H1 (cell line): ENCODE measurements at regions not wholly inside any gene's neighbourhood (a gene's known extent, or its start where the extent isn't known, plus 50 kb on each side); places are given as distances from the start of the nearest gene placed in this dataset.

Experiments used
- CTCF ChIA-PET: fragments of 300-600 bp; sonication (Branson Sonifier 250); formaldehyde crosslinking; loops from one replicate; lab custom pipeline; 2021; ENCODE audit not compliant: partially characterized antibody; lab: Charles Lee
- POLR2A ChIA-PET: fragments of 300-600 bp; sonication (Branson Sonifier 250); formaldehyde crosslinking; loops from one replicate; lab custom pipeline; 2021; ENCODE audit warnings: inconsistent platforms; ENCODE audit not compliant: partially characterized antibody; lab: Charles Lee
- DNase-seq, 2 experiments: peaks; one replicate each; pipeline versions ENCODE4 v3.0.0 to v3.0.0-alpha.2; 2010 to 2022; ENCODE audit warnings: low spot score in 2 of 2, low read depth in 1 of 2, mixed read lengths in 1 of 2
- FAIRE-seq: peaks from 2 replicates; lab custom pipeline; 2011; peaks lifted over from hg19 to GRCh38; lab: Jason Lieb, UNC
- H2AFZ ChIP-seq: 2 replicates; pipeline ENCODE4 v1.8.1; 2012; ENCODE audit warnings: low read length, inconsistent platforms
- H2AK5ac ChIP-seq: 2 replicates; pipeline ENCODE4 v1.6.1; 2013; ENCODE audit warnings: low read depth, low read length
- H2BK120ac ChIP-seq: replicated peaks from 2 replicates; pipeline ENCODE3; 2013; ENCODE audit warnings: low read depth, low read length, inconsistent platforms
- H2BK12ac ChIP-seq: 2 replicates; pipeline ENCODE4 v1.6.1; 2013; ENCODE audit warnings: low read depth, low read length
- H2BK15ac ChIP-seq: 2 replicates; pipeline ENCODE4 v1.6.1; 2013; ENCODE audit warnings: low read length
- H2BK20ac ChIP-seq: 2 replicates; pipeline ENCODE4 v1.6.1; 2013; ENCODE audit warnings: low read length
- H2BK5ac ChIP-seq: 2 replicates; pipeline ENCODE4 v1.6.1; 2013; ENCODE audit warnings: low read depth, low read length
- H3K14ac ChIP-seq: 2 replicates; pipeline ENCODE4 v1.6.1; 2013; ENCODE audit warnings: inconsistent platforms; ENCODE audit not compliant: insufficient read length
- H3K18ac ChIP-seq: 2 replicates; pipeline ENCODE4 v1.6.1; 2013; ENCODE audit warnings: low read length; ENCODE audit errors: extremely low read depth
- H3K23ac ChIP-seq: 2 replicates; pipeline ENCODE4 v1.6.1; 2013; ENCODE audit warnings: inconsistent platforms; ENCODE audit not compliant: insufficient read length
- H3K23me2 ChIP-seq: 2 replicates; pipeline ENCODE4 v1.6.1; 2013; ENCODE audit warnings: low read depth, low read length
- H3K27ac ChIP-seq: 2 replicates; pipeline ENCODE4 v1.6.1; 2011; ENCODE audit warnings: low read depth, low read length, inconsistent platforms
- H3K27me3 ChIP-seq, 4 experiments: replicated peaks in 1 of 4; 1 replicate in 1 of 4; 2 replicates in 3 of 4; pipeline versions ENCODE4 v1.6.1 to v1.8.1; 2011 to 2013; ENCODE audit warnings: low read length in 3 of 4, mild to moderate bottlenecking in 3 of 4, inconsistent platforms in 2 of 4, mixed read lengths in 2 of 4, moderate library complexity in 1 of 4; ENCODE audit not compliant: control insufficient read depth in 3 of 4, insufficient read depth in 3 of 4; ENCODE audit errors: extremely low read depth in 1 of 4
- H3K36me3 ChIP-seq, 4 experiments: 2 replicates each; pipeline versions ENCODE4 v1.6.1 to v1.8.1; 2011 to 2013; ENCODE audit warnings: mild to moderate bottlenecking in 4 of 4, low read length in 3 of 4, moderate library complexity in 2 of 4, control low read depth in 1 of 4, inconsistent platforms in 1 of 4; ENCODE audit not compliant: insufficient read depth in 4 of 4, control insufficient read depth in 2 of 4
- H3K4ac ChIP-seq: replicated peaks from 2 replicates; pipeline ENCODE3; 2013; ENCODE audit warnings: low read length, low read depth, mixed read lengths, inconsistent platforms; ENCODE audit not compliant: insufficient read length
- H3K4me1 ChIP-seq, 4 experiments: replicated peaks in 1 of 4; 1 replicate in 1 of 4; 2 replicates in 3 of 4; pipeline versions ENCODE4 v1.6.1 to v1.8.1; 2011 to 2013; ENCODE audit warnings: low read length in 3 of 4, inconsistent platforms in 2 of 4, mixed read lengths in 1 of 4; ENCODE audit not compliant: insufficient read depth in 4 of 4, control insufficient read depth in 3 of 4
- H3K4me2 ChIP-seq, 2 experiments: 2 replicates each; pipeline versions ENCODE4 v1.6.1 to v1.8.1; 2011 to 2013; ENCODE audit warnings: low read depth in 2 of 2, low read length in 2 of 2, control low read depth in 1 of 2, inconsistent platforms in 1 of 2, mild to moderate bottlenecking in 1 of 2; ENCODE audit not compliant: insufficient read depth in 1 of 2
- H3K4me3 ChIP-seq, 4 experiments: fragments of 200-600, 300-600 bp in 1 of 4; sonication (generic), shearing (Covaris generic), sonication (Bioruptor Twin) in 1 of 4; 2 replicates each; pipeline versions ENCODE4 v1.5.1 to v1.8.1; 2011 to 2016; ENCODE audit warnings: low read length in 4 of 4, low read depth in 3 of 4, control low read depth in 2 of 4, inconsistent platforms in 2 of 4, mild to moderate bottlenecking in 2 of 4, mixed read lengths in 1 of 4, moderate library complexity in 1 of 4; ENCODE audit not compliant: insufficient read depth in 2 of 4; ENCODE audit errors: extremely low read depth in 1 of 4
- H3K56ac ChIP-seq: replicated peaks from 2 replicates; pipeline ENCODE3; 2013; ENCODE audit warnings: low read depth, mild to moderate bottlenecking, mixed read lengths, low read length, inconsistent platforms; ENCODE audit not compliant: insufficient read length
- H3K79me1 ChIP-seq: 2 replicates; pipeline ENCODE4 v1.6.1; 2013; ENCODE audit warnings: low read depth, low read length, control low read depth
- H3K79me2 ChIP-seq, 2 experiments: 2 replicates each; pipeline versions ENCODE4 v1.6.1 to v1.8.1; 2012 to 2013; ENCODE audit warnings: low read length in 2 of 2, mild to moderate bottlenecking in 2 of 2, inconsistent platforms in 1 of 2; ENCODE audit not compliant: insufficient read depth in 2 of 2, control insufficient read depth in 1 of 2
- H3K9ac ChIP-seq, 4 experiments: replicated peaks in 1 of 4; 1 replicate in 1 of 4; 2 replicates in 3 of 4; pipeline versions ENCODE4 v1.6.1 to v1.8.1; 2011 to 2013; ENCODE audit warnings: low read depth in 3 of 4, low read length in 3 of 4, control low read depth in 2 of 4, mild to moderate bottlenecking in 2 of 4, moderate library complexity in 2 of 4, inconsistent platforms in 1 of 4; ENCODE audit errors: extremely low read depth in 1 of 4
- H3K9me3 ChIP-seq, 2 experiments: 2 replicates each; pipeline versions ENCODE4 v1.6.1 to v1.8.1; 2012 to 2013; ENCODE audit warnings: mild to moderate bottlenecking in 2 of 2, moderate library complexity in 2 of 2, control low read depth in 1 of 2, inconsistent platforms in 1 of 2, low read depth in 1 of 2, low read length in 1 of 2, mixed read lengths in 1 of 2; ENCODE audit not compliant: insufficient read depth in 2 of 2
- H4K20me1 ChIP-seq, 2 experiments: replicated peaks in 1 of 2; 2 replicates each; pipeline versions ENCODE3 to v1.8.1; 2011 to 2013; ENCODE audit warnings: inconsistent platforms in 2 of 2, low read length in 2 of 2, mild to moderate bottlenecking in 1 of 2; ENCODE audit not compliant: insufficient read depth in 2 of 2, control insufficient read depth in 1 of 2
- H4K5ac ChIP-seq: 2 replicates; pipeline ENCODE4 v1.6.1; 2013; ENCODE audit warnings: low read length, low read depth, mixed read lengths, inconsistent platforms; ENCODE audit not compliant: insufficient read length
- H4K8ac ChIP-seq: 2 replicates; pipeline ENCODE4 v1.8.0; 2013; ENCODE audit warnings: mild to moderate bottlenecking, moderate library complexity, low read length, inconsistent platforms; ENCODE audit not compliant: insufficient read depth; ENCODE audit errors: extremely low read depth
- H4K91ac ChIP-seq: replicated peaks from 2 replicates; pipeline ENCODE3; 2013; ENCODE audit warnings: low read length, mixed read lengths, inconsistent platforms; ENCODE audit not compliant: insufficient read length
- ASH2L ChIP-seq: fragments of 200-600, 300-600 bp; sonication (generic); IDR thresholded peaks from one replicate; pipeline ENCODE4 v1.7.1; 2017; ENCODE audit warnings: low read length
- BACH1 ChIP-seq: IDR thresholded peaks from 2 replicates; pipeline ENCODE4 v1.6.1; 2012; ENCODE audit warnings: low read length, improper control_type of control experiment
- CBX5 ChIP-seq: fragments of 300-800, 300-1000 bp; sonication (generic); IDR thresholded peaks from 2 replicates; pipeline ENCODE4 v1.7.1; 2016; ENCODE audit warnings: antibody characterized with exemption, low read length, low read depth
- CBX8 ChIP-seq: fragments of 300-800, 300-1000 bp; sonication (generic); IDR thresholded peaks from 2 replicates; pipeline ENCODE4 v1.7.1; 2016; ENCODE audit warnings: low read depth, low read length, borderline replicate concordance
- KDM4A ChIP-seq: IDR thresholded peaks from one replicate; pipeline ENCODE4 v1.7.1; 2012; ENCODE audit warnings: low read depth, mild to moderate bottlenecking, moderate library complexity, low read length, inconsistent platforms; ENCODE audit not compliant: severe bottlenecking
- MAX ChIP-seq: IDR thresholded peaks from 2 replicates; pipeline ENCODE4 v1.6.1; 2012; ENCODE audit warnings: inconsistent platforms
- RFX5 ChIP-seq: IDR thresholded peaks from 2 replicates; pipeline ENCODE4 v1.6.1; 2011; ENCODE audit warnings: low read depth, low read length, improper control_type of control experiment, borderline replicate concordance
- SIX5 ChIP-seq: IDR thresholded peaks from 2 replicates; pipeline ENCODE4 v1.6.1; 2011; ENCODE audit warnings: mild to moderate bottlenecking, low read depth, low read length
- SUZ12 ChIP-seq: fragments of 200-600 bp; sonication (generic); IDR thresholded peaks from 2 replicates; pipeline ENCODE4 v1.6.1; 2012; ENCODE audit warnings: mild to moderate bottlenecking, inconsistent platforms, low read length, moderate library complexity, mixed read lengths
- WGBS, 2 experiments: shearing (Covaris generic) in 1 of 2; methylation state at CpG; one replicate each; pipeline versions ENCODE4 v1.1.6 to v1.1.7; 2013 to 2015; ENCODE audit warnings: low lambda C conversion rate in 2 of 2, mixed read lengths in 2 of 2, inconsistent platforms in 1 of 2, low coverage in 1 of 2, missing lambda C conversion rate in 1 of 2; ENCODE audit not compliant: insufficient replicate concordance in 2 of 2, insufficient coverage in 1 of 2, insufficient read length in 1 of 2; ENCODE audit errors: extremely low coverage in 1 of 2, missing lambda C conversion rate in 1 of 2; 5-methylcytosine and 5-hydroxymethylcytosine counted together

GRCh38 chr4:156336511-156336910 is 382.8 kb upstream of the CTSO start:
- Histone ChIP-seq H3K23ac (no peak overlapping the region), H3K27me3 (no peaks in the 10 kb centered on the region), H3K27ac (no peak overlapping the region), H3K4me2 (no peak overlapping the region), H3K9ac (no peak overlapping the region), H3K18ac (no peak overlapping the region), H2BK15ac (no peak overlapping the region), H3K79me2 (no peaks in the 10 kb centered on the region), H3K4ac (no peak overlapping the region), H3K4me3 (no peak overlapping the region), H3K56ac (no peak overlapping the region), H3K14ac (no peak overlapping the region), H2BK12ac (no peak overlapping the region), H3K23me2 (no peaks in the 10 kb centered on the region), H4K8ac (no peak overlapping the region), H2BK120ac (no peak overlapping the region), H2AK5ac (no peak overlapping the region), H3K9me3 (no peaks in the 10 kb centered on the region), H4K91ac (no peak overlapping the region), H4K5ac (no peak overlapping the region), H2BK20ac (no peak overlapping the region), H2BK5ac (no peak overlapping the region), H3K79me1 (no peaks in the 10 kb centered on the region), H3K4me1 (no peaks in the 10 kb centered on the region), H4K20me1 (no peaks in the 10 kb centered on the region), H2AFZ (no peak overlapping the region), H3K36me3 (no peaks in the 10 kb centered on the region)
- ChIA-PET CTCF (interaction anchor here (0.7 to 1.0 kb wide), 2 partner anchors 9 to 23 kb away, joined by 3 read pairs; no protein-coding TSS in a partner anchor), POLR2A (no interaction called here)
- FAIRE-seq: no peak
- 90% methylated on average over 1 of the region's 1 CpG; no CpG with 5 or more reads in 1 of the 2 experiments for WGBS, 2 experiments
- DNase-seq: no peak
- TF ChIP-seq CBX5: no peak
- no peak for TF ChIP-seq SIX5
- TF ChIP-seq CBX8: no peak
- no peak for TF ChIP-seq ASH2L
- TF ChIP-seq BACH1: no peak
- no peak for TF ChIP-seq MAX
- TF ChIP-seq KDM4A: no peak
- TF ChIP-seq RFX5: no peak
- no peak for TF ChIP-seq SUZ12
